Osteocyte (in vitro differentiated cells): ENCODE measurements at regions not wholly inside any gene's neighbourhood (a gene's known extent, or its start where the extent isn't known, plus 50 kb on each side); places are given as distances from the start of the nearest gene placed in this dataset.

Source experiments
- DNase-seq: peaks from one replicate; pipeline ENCODE4 v3.0.0; 2021; ENCODE audit warnings: mixed read lengths; ENCODE audit not compliant: unreplicated experiment; ENCODE audit errors: extremely low spot score
- H3K27ac Mint-ChIP-seq: one replicate; pipeline ENCODE4 v1.8.0; 2021; ENCODE audit warnings: mild to moderate bottlenecking, mixed read lengths; ENCODE audit not compliant: unreplicated experiment
- H3K27me3 Mint-ChIP-seq: one replicate; pipeline ENCODE4 v1.8.0; 2021; ENCODE audit warnings: mixed read lengths; ENCODE audit not compliant: unreplicated experiment
- H3K36me3 Mint-ChIP-seq: one replicate; pipeline ENCODE4 v1.8.0; 2021; ENCODE audit warnings: mixed read lengths; ENCODE audit not compliant: unreplicated experiment
- H3K4me1 Mint-ChIP-seq: one replicate; pipeline ENCODE4 v1.8.0; 2021; ENCODE audit warnings: mixed read lengths; ENCODE audit not compliant: unreplicated experiment
- H3K4me3 Mint-ChIP-seq: one replicate; pipeline ENCODE4 v1.8.0; 2021; ENCODE audit warnings: mild to moderate bottlenecking, moderate library complexity, mixed read lengths; ENCODE audit not compliant: unreplicated experiment
- H3K9me3 Mint-ChIP-seq: one replicate; pipeline ENCODE4 v1.8.0; 2021; ENCODE audit warnings: mixed read lengths; ENCODE audit not compliant: unreplicated experiment
- TF ChIP-seq, protein P1 (sequence below): fragments of 200-600 bp; sonication (generic); IDR thresholded peaks from 2 replicates; pipeline ENCODE4 v1.5.0; 2021; ENCODE audit warnings: antibody characterized with exemption, mild to moderate bottlenecking, moderate library complexity

DNA sequence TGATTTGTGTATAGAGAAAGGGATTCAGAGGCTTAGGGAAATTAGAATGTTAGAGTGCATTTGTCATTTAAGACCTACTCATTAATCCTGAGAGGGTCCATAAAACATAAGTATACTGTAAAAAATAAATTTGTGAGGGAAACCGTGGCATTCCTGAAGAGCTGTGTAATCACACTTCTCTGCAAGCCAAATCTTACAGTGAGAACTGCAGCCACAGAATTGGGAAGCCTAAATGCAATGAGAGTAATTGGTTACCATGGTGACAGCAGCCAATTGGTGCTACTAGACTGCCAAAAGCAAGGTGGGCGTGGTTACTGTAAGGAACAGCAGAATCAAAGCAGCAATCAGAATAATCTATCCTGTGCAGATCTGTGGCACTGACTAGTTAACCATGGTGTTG is 345.2 kb upstream of the GRID2 start:
- H3K36me3 Mint-ChIP-seq = no peaks in the 10 kb centered on the region

DNA sequence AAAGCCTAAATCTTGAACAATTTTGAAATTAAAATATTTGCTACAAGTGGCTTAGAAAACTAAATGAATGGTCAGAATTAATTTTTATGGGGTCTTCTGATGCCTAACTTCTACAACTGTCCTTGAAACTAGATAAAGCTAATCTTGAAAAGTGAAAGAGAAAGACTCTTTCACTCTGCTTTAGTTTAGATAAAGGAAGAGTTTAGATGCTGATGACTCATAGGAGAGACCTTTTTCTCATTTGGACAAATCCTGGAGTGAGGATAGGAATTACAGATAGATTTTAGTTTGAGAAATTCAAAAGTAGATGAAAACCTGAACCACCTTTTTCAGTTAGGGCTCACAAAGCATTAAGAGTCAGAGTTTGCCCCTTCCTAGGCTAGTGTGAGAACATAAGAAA is 342.3 kb upstream of the GRID2 start:
- Mint-ChIP-seq H3K9me3 (peaks cover 14% of the 10 kb centered on the region), H3K4me3 (no peak overlapping the region)
- DNase-seq = no peak

More for the DNA sequence above, 345.2 kb upstream of the GRID2 start:
- Mint-ChIP-seq H3K27ac (no peak overlapping the region), H3K27me3 (no peaks in the 10 kb centered on the region), H3K4me1 (no peaks in the 10 kb centered on the region), H3K9me3 (peaks cover 23% of the 10 kb centered on the region), H3K4me3 (no peak overlapping the region)
- TF ChIP-seq, protein P1, sequence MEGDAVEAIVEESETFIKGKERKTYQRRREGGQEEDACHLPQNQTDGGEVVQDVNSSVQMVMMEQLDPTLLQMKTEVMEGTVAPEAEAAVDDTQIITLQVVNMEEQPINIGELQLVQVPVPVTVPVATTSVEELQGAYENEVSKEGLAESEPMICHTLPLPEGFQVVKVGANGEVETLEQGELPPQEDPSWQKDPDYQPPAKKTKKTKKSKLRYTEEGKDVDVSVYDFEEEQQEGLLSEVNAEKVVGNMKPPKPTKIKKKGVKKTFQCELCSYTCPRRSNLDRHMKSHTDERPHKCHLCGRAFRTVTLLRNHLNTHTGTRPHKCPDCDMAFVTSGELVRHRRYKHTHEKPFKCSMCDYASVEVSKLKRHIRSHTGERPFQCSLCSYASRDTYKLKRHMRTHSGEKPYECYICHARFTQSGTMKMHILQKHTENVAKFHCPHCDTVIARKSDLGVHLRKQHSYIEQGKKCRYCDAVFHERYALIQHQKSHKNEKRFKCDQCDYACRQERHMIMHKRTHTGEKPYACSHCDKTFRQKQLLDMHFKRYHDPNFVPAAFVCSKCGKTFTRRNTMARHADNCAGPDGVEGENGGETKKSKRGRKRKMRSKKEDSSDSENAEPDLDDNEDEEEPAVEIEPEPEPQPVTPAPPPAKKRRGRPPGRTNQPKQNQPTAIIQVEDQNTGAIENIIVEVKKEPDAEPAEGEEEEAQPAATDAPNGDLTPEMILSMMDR = no peak
- no peak for DNase-seq

DNA sequence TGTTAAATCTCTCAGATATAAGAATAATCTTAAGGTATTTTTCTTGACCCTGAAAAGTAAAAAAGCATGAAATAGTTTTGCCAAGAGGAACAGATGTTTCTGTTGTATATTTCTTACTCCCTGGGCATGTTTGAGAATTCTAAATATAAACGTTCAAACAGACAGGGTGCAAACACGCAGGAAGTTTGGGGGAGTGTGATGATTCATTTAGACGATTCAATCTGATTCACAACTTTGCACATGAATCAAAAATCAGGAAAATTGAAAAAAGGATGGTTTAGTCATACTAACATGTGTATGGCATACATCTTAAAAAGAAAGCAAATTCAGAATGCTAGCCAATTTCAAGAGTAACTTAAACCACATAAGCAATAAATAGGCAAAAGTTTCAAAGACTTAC is 340.3 kb upstream of the GRID2 start:
- Mint-ChIP-seq H3K4me1 (no peaks in the 10 kb centered on the region), H3K27me3 (no peaks in the 10 kb centered on the region), H3K4me3 (no peak overlapping the region), H3K9me3 (peaks cover 5% of the 10 kb centered on the region), H3K36me3 (no peaks in the 10 kb centered on the region), H3K27ac (no peak overlapping the region)
- no peak for DNase-seq
- TF ChIP-seq, protein P1 = no peak

More for the DNA sequence above, 342.3 kb upstream of the GRID2 start:
- Mint-ChIP-seq H3K27ac (no peak overlapping the region), H3K4me1 (no peaks in the 10 kb centered on the region), H3K36me3 (no peaks in the 10 kb centered on the region), H3K27me3 (no peaks in the 10 kb centered on the region)
- TF ChIP-seq, protein P1 = no peak

DNA sequence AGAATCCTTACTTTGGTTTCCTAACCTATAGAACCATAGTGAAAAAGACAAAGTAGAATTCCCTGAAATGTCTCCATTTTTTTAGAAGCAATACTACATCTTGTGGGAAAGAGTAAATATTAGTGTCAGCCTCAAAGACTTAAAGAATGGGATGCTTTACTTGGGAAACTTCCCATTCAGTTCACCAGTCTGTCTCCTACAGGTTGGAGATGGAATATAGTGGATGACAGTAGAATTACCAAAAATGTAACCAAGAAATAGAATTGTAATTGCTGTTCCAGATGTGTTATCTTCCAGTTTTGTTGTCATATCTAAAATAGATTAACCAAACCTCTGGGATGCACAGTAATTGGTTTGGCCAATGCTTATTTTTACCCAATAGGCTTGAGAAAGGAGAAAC is 338.6 kb upstream of the GRID2 start:
- H3K4me3 Mint-ChIP-seq = no peak overlapping the region
- H3K27me3 Mint-ChIP-seq = no peaks in the 10 kb centered on the region
- peaks cover 1% of the 10 kb centered on the region for H3K9me3 Mint-ChIP-seq
- TF ChIP-seq, protein P1 = no peak
- no peaks in the 10 kb centered on the region for H3K4me1 Mint-ChIP-seq
- no peaks in the 10 kb centered on the region for H3K36me3 Mint-ChIP-seq
- no peak for DNase-seq
- no peak overlapping the region for H3K27ac Mint-ChIP-seq

DNA sequence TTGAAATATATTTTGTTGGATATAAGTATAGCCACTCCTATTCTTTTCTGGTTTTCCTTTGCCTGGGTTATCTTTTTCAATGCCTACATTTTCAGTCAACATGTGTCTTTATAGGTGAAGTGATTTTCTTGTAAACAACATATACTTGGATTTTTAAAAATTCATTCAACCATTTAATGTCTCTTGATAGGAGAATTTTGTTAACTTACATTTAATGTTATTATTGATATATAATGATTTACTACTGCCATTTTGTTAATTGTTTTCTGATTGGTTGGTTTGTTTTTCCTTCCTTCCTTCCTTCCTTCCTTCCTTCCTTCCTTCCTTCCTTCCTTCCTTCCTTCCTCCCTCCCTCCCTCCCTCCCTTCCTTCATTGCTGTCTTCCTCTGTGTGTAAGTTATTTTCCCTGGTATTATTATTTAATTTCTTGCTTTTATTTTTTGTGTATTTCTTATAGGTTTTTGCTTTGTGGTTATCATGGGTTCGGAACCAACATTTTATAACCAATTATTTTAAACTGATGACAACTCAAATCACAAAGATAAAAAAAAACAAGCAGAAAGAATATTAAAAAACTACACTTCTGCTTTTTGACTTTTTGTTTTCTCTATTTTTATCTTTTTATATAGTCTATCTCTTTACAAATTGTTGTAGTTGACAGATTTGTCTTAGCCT is 330.1 kb upstream of the GRID2 start:
- Mint-ChIP-seq H3K9me3 (peaks cover 30% of the 10 kb centered on the region), H3K4me1 (no peaks in the 10 kb centered on the region), H3K27me3 (no peaks in the 10 kb centered on the region), H3K4me3 (no peak overlapping the region), H3K36me3 (no peaks in the 10 kb centered on the region), H3K27ac (no peak overlapping the region)
- TF ChIP-seq, protein P1 = no peak
- no peak for DNase-seq
